ENCODE measurements at regions not wholly inside any gene's neighbourhood (a gene's known extent, or its start where the extent isn't known, plus 50 kb on each side); places are given as distances from the start of the nearest gene placed in this dataset.

- no peak for TF ChIP-seq POLR2AphosphoS5 (IDR thresholded peaks at IDR 0.05; ENCODE audit: low read depth, low read length)
- no peak for TF ChIP-seq POLR2A (IDR thresholded peaks at IDR 0.05; ENCODE audit: low read depth, low read length)
These were observed 95.3 kb upstream of the STMND1 start for GRCh38 chr6:17006543-17006942.
